ENCODE measurements at regions not wholly inside any gene's neighbourhood (a gene's known extent, or its start where the extent isn't known, plus 50 kb on each side); places are given as distances from the start of the nearest gene placed in this dataset.

DNA sequence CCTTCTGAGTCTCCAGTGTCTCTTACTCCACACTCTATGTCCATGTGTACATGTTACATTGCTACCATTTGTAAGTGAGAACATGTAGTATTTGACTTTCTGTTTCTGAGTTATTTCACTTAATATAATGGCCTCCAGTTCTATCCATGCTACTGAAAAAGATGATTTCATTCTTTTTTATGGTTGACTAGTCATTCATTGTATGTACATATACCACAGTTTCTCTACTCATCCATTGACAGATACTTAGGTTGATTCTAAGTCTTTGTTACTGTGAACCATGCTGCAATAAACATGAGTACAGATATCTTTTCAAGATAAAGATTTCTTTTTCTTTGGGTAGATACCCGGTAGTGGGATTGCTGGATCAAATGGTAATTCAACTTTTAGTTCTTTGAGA is 107.1 kb upstream of the CHD1 start:
- no peaks in the 10 kb centered on the region for H3K27me3 ChIP-seq
- H3K4me3 ChIP-seq = no peak overlapping the region
- no peaks in the 10 kb centered on the region for H3K4me1 ChIP-seq
- H3K9me3 ChIP-seq = no peaks in the 10 kb centered on the region
- no peak for DNase-seq (ENCODE audit: low spot score)
- no peak for TF ChIP-seq CTCF (IDR thresholded peaks at IDR 0.05)
- H3K36me3 ChIP-seq = no peaks in the 10 kb centered on the region
- no peak overlapping the region for H3K27ac ChIP-seq

DNA sequence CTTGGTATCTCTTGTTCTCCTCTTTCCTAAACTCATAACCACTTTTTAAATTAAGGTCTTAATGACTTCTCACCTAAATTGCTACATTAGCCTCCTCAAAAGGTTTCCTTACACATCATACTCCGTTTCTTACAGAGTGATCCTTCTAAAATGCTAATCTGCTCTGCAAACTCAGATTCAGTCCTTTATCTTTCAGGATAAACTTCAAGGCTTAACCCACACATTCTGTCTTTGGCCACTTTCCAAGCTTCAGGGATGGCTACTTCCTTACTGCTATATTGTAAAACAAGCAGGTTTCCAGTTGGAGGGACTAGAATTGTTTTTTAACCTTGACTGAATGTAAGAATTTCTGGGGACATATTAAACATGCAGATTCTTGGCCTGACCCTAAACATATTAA is 105.5 kb upstream of the CHD1 start:
- no peaks in the 10 kb centered on the region for H3K27me3 ChIP-seq
- H3K9me3 ChIP-seq = no peaks in the 10 kb centered on the region
- H3K36me3 ChIP-seq = no peaks in the 10 kb centered on the region
- H3K4me3 ChIP-seq = no peak overlapping the region
- no peaks in the 10 kb centered on the region for H3K4me1 ChIP-seq
- no peak overlapping the region for H3K27ac ChIP-seq
- no peak for TF ChIP-seq CTCF (IDR thresholded peaks at IDR 0.05)
- no peak for DNase-seq (ENCODE audit: low spot score)

DNA sequence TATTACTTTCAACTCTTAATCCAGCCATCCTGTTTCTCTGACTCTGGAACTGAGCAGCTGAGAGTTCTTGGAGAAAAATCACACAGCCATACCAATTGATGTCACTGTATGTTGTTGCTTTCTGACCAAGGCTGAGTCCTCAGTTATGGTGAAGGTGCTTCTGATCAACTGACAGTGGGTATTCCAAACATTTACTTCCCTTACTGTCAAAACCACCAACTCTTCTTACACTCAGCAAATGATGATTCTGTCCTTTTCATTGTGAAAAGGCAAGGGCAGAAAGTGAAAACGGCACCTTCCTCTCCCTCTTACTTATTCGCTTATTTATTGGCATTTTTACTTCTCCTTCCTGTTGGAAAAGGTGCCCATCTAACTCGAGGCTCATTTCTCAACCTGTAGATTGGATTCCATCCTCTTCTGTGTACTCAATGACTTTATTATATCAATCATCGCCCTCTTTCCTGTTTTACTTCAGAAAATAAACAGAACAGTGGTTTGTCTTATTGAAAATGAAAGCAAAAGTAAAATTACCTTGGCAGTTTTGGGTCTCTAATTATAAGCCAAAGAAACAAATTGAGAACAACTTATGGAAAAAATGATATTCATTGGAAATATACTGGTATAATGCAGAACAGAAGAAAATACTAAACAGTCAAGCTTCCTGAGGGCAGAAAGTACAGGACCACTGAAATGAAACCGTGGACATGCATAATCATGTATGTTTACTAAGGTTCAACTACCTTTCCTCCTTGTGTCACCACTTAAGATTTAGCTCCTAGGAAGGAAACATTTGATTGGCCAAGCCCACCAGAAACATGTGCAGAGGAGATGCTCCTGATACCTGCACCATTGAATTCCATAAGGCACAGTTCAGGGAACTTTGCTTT is 104.5 kb upstream of the CHD1 start:
- Histone ChIP-seq H3K9me3 (no peaks in the 10 kb centered on the region), H3K4me3 (peak overlapping the region; percentile 8 to 37), H3K4me1 (no peaks in the 10 kb centered on the region), H3K36me3 (no peaks in the 10 kb centered on the region), H3K27ac (peak overlapping the region; percentile 29 to 50), H3K27me3 (no peaks in the 10 kb centered on the region)
- TF ChIP-seq CTCF (IDR thresholded peaks at IDR 0.05) = no peak
- no peak for DNase-seq (ENCODE audit: low spot score)

DNA sequence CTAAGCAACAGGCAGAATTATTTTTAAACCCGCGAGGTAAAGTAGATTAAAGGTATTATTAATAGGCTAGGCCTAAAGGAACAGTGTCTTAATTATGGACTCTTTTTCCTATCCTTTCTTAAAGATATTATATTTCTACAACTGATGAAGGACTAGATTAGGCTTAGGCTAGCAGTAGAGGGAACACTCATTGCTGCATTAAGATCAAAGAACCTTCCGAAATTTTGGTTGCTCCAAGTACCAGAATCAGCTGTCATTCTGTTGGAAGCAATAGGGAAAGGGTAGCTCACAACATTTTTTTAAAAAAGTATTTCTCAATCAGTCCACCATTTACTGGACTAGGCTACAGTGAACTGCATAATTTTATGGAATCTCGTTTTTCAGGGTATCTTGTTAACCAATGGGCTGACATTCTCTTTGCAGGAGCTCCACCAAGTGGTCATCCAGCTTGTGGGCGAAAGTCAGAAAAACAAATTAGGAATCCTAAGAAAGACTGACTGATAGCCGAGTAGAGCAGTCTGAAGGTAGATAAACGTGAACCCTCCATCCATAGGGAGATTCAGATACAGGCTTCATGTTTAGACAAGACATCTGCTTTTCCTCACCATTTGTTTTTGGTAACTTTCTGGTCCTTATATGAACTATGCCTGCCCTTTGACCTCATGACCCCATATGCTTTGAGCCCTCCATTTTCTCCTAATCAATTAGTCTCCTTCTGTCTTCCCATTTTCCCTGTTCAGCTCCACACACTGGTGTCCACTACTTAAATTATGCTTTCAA is 103.6 kb upstream of the CHD1 start:
- Histone ChIP-seq H3K4me3 (peak overlapping the region in 1 of 2 donors; percentile 37), H3K36me3 (no peaks in the 10 kb centered on the region), H3K27ac (peak overlapping the region; percentile 29 to 50), H3K4me1 (no peaks in the 10 kb centered on the region), H3K9me3 (no peaks in the 10 kb centered on the region), H3K27me3 (no peaks in the 10 kb centered on the region)
- TF ChIP-seq CTCF (IDR thresholded peaks at IDR 0.05) = peak; percentile 64 to 83
- DNase-seq (ENCODE audit: low spot score) = no peak

DNA sequence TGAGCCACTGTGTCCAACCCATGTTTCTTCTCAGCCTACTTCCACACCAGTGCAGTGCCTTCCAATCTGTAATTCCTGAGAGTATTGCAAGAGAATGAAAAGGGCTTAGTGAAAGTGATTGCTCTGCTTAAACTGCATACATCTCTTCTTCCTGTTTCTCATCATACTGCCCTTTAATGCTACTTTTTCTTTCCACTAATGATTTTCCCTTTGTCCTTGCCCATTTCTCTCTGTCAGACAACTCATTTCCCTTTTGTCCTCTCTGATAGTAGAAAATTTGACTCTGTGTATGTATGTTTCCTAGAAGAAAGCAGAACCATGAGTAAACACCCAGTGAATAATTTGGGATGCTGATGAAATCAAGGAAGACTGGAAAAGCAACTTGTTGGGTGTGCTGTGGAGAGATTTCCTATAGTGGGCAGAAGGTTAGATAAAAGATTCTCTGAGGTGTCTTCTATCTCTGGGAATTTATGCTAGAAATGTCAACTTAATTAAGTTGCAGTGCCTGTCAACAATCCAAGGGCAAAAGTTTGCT is 102.2 kb upstream of the CHD1 start:
- no peaks in the 10 kb centered on the region for H3K27me3 ChIP-seq
- no peak for DNase-seq (ENCODE audit: low spot score)
- H3K27ac ChIP-seq = no peak overlapping the region
- no peak for TF ChIP-seq CTCF (IDR thresholded peaks at IDR 0.05)
- no peaks in the 10 kb centered on the region for H3K9me3 ChIP-seq
- no peak overlapping the region for H3K4me3 ChIP-seq
- no peaks in the 10 kb centered on the region for H3K36me3 ChIP-seq
- H3K4me1 ChIP-seq = peaks cover 0 to 8% of the 10 kb centered on the region in 2 donors

Data from right atrium auricular region (tissue), 2 donors.